ENCODE measurements at regions not wholly inside any gene's neighbourhood (a gene's known extent, or its start where the extent isn't known, plus 50 kb on each side); places are given as distances from the start of the nearest gene placed in this dataset.

GRCh38 chr4:117664706-117665444 lies 369.4 kb upstream of the NDST3 start:
- no peak overlapping the region for H3K4me3 ChIP-seq (replicated peaks in 1 of 2; ENCODE audit: low read depth in 2 of 2, low read length in 2 of 2)
- DNase-seq (ENCODE audit: low read depth in 2 of 2): no peak
- TF ChIP-seq, protein P1, sequence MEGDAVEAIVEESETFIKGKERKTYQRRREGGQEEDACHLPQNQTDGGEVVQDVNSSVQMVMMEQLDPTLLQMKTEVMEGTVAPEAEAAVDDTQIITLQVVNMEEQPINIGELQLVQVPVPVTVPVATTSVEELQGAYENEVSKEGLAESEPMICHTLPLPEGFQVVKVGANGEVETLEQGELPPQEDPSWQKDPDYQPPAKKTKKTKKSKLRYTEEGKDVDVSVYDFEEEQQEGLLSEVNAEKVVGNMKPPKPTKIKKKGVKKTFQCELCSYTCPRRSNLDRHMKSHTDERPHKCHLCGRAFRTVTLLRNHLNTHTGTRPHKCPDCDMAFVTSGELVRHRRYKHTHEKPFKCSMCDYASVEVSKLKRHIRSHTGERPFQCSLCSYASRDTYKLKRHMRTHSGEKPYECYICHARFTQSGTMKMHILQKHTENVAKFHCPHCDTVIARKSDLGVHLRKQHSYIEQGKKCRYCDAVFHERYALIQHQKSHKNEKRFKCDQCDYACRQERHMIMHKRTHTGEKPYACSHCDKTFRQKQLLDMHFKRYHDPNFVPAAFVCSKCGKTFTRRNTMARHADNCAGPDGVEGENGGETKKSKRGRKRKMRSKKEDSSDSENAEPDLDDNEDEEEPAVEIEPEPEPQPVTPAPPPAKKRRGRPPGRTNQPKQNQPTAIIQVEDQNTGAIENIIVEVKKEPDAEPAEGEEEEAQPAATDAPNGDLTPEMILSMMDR (IDR thresholded peaks at IDR 0.05; ENCODE audit: low read depth, low read length): no peak

- H3K4me3 ChIP-seq (replicated peaks in 1 of 2; ENCODE audit: low read depth in 2 of 2, low read length in 2 of 2): no peak overlapping the region
- DNase-seq (ENCODE audit: low read depth in 2 of 2): no peak
- TF ChIP-seq, protein P1 (IDR thresholded peaks at IDR 0.05; ENCODE audit: low read depth, low read length): no peak
Observed at GRCh38 chr4:117676153-117676552, 358.1 kb upstream of the NDST3 start.

DNA sequence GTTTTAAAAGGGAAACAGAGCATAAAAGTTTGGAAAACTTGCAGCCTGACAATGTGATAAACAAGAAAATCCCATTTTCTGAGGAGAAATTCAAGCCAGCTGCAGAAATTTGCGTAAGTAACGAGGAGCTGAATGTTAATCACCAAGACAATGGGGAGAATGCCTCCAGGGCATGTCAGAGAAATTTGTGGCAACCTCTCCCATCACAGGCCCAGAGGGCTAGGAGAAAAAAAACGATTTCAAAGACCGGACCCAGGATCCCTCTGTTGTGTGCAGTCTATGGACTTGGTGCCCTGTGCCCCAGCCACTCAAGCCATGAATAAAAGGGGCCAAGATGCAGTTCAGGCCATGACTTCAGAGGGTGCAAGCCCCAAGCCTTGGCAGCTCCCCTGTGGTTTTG lies 355.4 kb upstream of the NDST3 start:
- no peak overlapping the region for H3K4me3 ChIP-seq (replicated peaks in 1 of 2; ENCODE audit: low read depth in 2 of 2, low read length in 2 of 2)
- TF ChIP-seq, protein P1 (IDR thresholded peaks at IDR 0.05; ENCODE audit: low read depth, low read length): no peak
- DNase-seq (ENCODE audit: low read depth in 2 of 2): no peak

- TF ChIP-seq, protein P1 (IDR thresholded peaks at IDR 0.05; ENCODE audit: low read depth, low read length): no peak
- DNase-seq (ENCODE audit: low read depth in 2 of 2): no peak
- H3K4me3 ChIP-seq (replicated peaks in 1 of 2; ENCODE audit: low read depth in 2 of 2, low read length in 2 of 2): no peak overlapping the region
Observed at GRCh38 chr4:117691572-117692351, 342.5 kb upstream of the NDST3 start.

- TF ChIP-seq, protein P1 (IDR thresholded peaks at IDR 0.05; ENCODE audit: low read depth, low read length): no peak
- no peak for DNase-seq (ENCODE audit: low read depth in 2 of 2)
- H3K4me3 ChIP-seq (replicated peaks in 1 of 2; ENCODE audit: low read depth in 2 of 2, low read length in 2 of 2): no peak overlapping the region
Observed at GRCh38 chr4:117692538-117692937, 341.7 kb upstream of the NDST3 start.

- H3K4me3 ChIP-seq (replicated peaks in 1 of 2; ENCODE audit: low read depth in 2 of 2, low read length in 2 of 2): no peak overlapping the region
- TF ChIP-seq, protein P1 (IDR thresholded peaks at IDR 0.05; ENCODE audit: low read depth, low read length): no peak
- no peak for DNase-seq (ENCODE audit: low read depth in 2 of 2)
Observed at GRCh38 chr4:117699595-117699994, 334.7 kb upstream of the NDST3 start.
